GM12878 (cell line): ENCODE measurements at regions not wholly inside any gene's neighbourhood (a gene's known extent, or its start where the extent isn't known, plus 50 kb on each side); places are given as distances from the start of the nearest gene placed in this dataset.

ENCODE experiments used
- ATAC-seq: fragments of 200-7000 bp; cut with Tn5 transposase; 3 replicates; pipeline ENCODE4 v1.9.1; 2020; ENCODE audit warnings: mild to moderate bottlenecking, moderate library complexity
- BruUV-seq: library from RNA; stranded (reverse); fragments of 400-500 nt; replicated peaks from 2 replicates; lab custom pipeline; 2021; lab: Mats Ljungman, UMichigan
- CTCF ChIA-PET: fragments of 300-600 bp; sonication (Branson Sonifier 250); formaldehyde crosslinking; extraction: SDS; loops from one replicate; lab custom pipeline; 2021; ENCODE audit warnings: inconsistent platforms; lab: Yijun Ruan, JAX
- POLR2A ChIA-PET: fragments of 350-600 bp; formaldehyde crosslinking; extraction: SDS; loops from one replicate; lab custom pipeline; 2021; ENCODE audit warnings: inconsistent platforms; lab: Charles Lee
- RAD21 ChIA-PET: fragments of 300-600 bp; sonication (Branson Sonifier 250); formaldehyde crosslinking; loops from one replicate; lab custom pipeline; 2023; ENCODE audit warnings: antibody characterized with exemption; ENCODE audit not compliant: unreplicated experiment; lab: Charles Lee
- SMC1A ChIA-PET: fragments of 300-600 bp; sonication (Branson Sonifier 250); formaldehyde crosslinking; loops from one replicate; lab custom pipeline; 2023; ENCODE audit not compliant: unreplicated experiment, uncharacterized antibody; lab: Charles Lee
- DNase-seq: peaks from one replicate; pipeline ENCODE4 v3.0.0-alpha.2; 2011; ENCODE audit warnings: low read depth, low spot score
- FAIRE-seq: peaks from 3 replicates; lab custom pipeline; 2011; peaks lifted over from hg19 to GRCh38; lab: Jason Lieb, UNC
- H2AFZ ChIP-seq: 2 replicates; pipeline ENCODE4 v1.6.0; 2011; ENCODE audit warnings: low read depth, low read length, control low read depth; ENCODE audit not compliant: control insufficient read depth
- H3K27ac ChIP-seq: 2 replicates; pipeline ENCODE4 v1.5.1; 2011; ENCODE audit warnings: control low read depth; ENCODE audit not compliant: control insufficient read depth, insufficient read depth
- H3K27me3 ChIP-seq, 2 experiments: replicated peaks in 1 of 2; 2 replicates each; pipeline versions ENCODE4 v1.6.0 to v1.6.1; 2011; ENCODE audit warnings: low read length in 1 of 2; ENCODE audit not compliant: control insufficient read depth in 2 of 2, insufficient read depth in 2 of 2
- H3K36me3 ChIP-seq, 2 experiments: 2 replicates each; pipeline ENCODE4 v1.5.1; 2011; ENCODE audit warnings: low read length in 1 of 2; ENCODE audit not compliant: control insufficient read depth in 2 of 2, insufficient read depth in 2 of 2
- H3K4me1 ChIP-seq: 2 replicates; pipeline ENCODE4 v1.6.1; 2011; ENCODE audit warnings: mild to moderate bottlenecking, low read length, moderate library complexity, mixed read lengths; ENCODE audit not compliant: control insufficient read depth, insufficient read depth
- H3K4me2 ChIP-seq: 2 replicates; pipeline ENCODE4 v1.6.0; 2011; ENCODE audit warnings: control low read depth; ENCODE audit not compliant: control insufficient read depth, insufficient read depth
- H3K4me3 ChIP-seq: fragments of 200-600 bp; sonication (generic); 2 replicates; pipeline ENCODE4 v1.5.1; 2016
- H3K79me2 ChIP-seq: 2 replicates; pipeline ENCODE4 v1.6.0; 2011; ENCODE audit warnings: low read length; ENCODE audit not compliant: control insufficient read depth, insufficient read depth
- H3K9ac ChIP-seq: 2 replicates; pipeline ENCODE4 v1.8.0; 2011; ENCODE audit warnings: low read length, control low read depth, mixed read lengths; ENCODE audit not compliant: control insufficient read depth, insufficient read depth
- H3K9me3 ChIP-seq: replicated peaks from 3 replicates; pipeline ENCODE4 v1.5.1; 2011; ENCODE audit warnings: mild to moderate bottlenecking, low read length; ENCODE audit not compliant: control insufficient read depth, insufficient read depth
- H4K20me1 ChIP-seq: 2 replicates; pipeline ENCODE4 v1.6.0; 2011; ENCODE audit not compliant: control insufficient read depth, insufficient read depth
- ATF2 ChIP-seq: IDR thresholded peaks from 2 replicates; pipeline ENCODE4 v1.6.1; 2012; ENCODE audit warnings: low read length, inconsistent platforms
- DPF2 ChIP-seq: fragments of 450-650 bp; IDR thresholded peaks from 2 replicates; pipeline ENCODE4 v1.6.1; 2017; ENCODE audit warnings: mild to moderate bottlenecking
- ELK1 ChIP-seq: IDR thresholded peaks from 2 replicates; pipeline ENCODE4 v1.6.1; 2012; ENCODE audit warnings: low read depth, low read length, improper control_type of control experiment
- EZH2 ChIP-seq: IDR thresholded peaks from 2 replicates; pipeline ENCODE4 v1.6.1; 2012; ENCODE audit warnings: low read depth, mild to moderate bottlenecking, control low read depth, inconsistent platforms, low read length, borderline replicate concordance; ENCODE audit not compliant: control insufficient read depth
- FOXK2 ChIP-seq: fragments of 450-650 bp; IDR thresholded peaks from 2 replicates; pipeline ENCODE4 v1.6.1; 2017; ENCODE audit warnings: mild to moderate bottlenecking, moderate library complexity
- KLF5 ChIP-seq: fragments of 450-650 bp; IDR thresholded peaks from 2 replicates; pipeline ENCODE4 v1.6.1; 2014; ENCODE audit warnings: mild to moderate bottlenecking; ENCODE audit not compliant: partially characterized antibody
- LARP7 ChIP-seq: fragments of 450-650 bp; IDR thresholded peaks from 2 replicates; pipeline ENCODE4 v1.6.1; 2017; ENCODE audit warnings: mild to moderate bottlenecking
- MEF2A ChIP-seq: IDR thresholded peaks from 2 replicates; pipeline ENCODE4 v1.6.1; 2011; ENCODE audit warnings: low read depth, mild to moderate bottlenecking, low read length, moderate library complexity; ENCODE audit not compliant: insufficient read depth
- RAD51 ChIP-seq: fragments of 450-650 bp; IDR thresholded peaks from 2 replicates; pipeline ENCODE4 v1.6.1; 2016; ENCODE audit warnings: moderate library complexity, mild to moderate bottlenecking, inconsistent platforms
- RELA ChIP-seq: fragments of 450-650 bp; IDR thresholded peaks from 2 replicates; pipeline ENCODE4 v1.8.0; 2014; ENCODE audit warnings: borderline replicate concordance; ENCODE audit not compliant: partially characterized antibody
- RFX5 ChIP-seq: IDR thresholded peaks from 2 replicates; pipeline ENCODE4 v1.6.1; 2011; ENCODE audit warnings: low read depth, low read length, improper control_type of control experiment
- SKIL ChIP-seq: fragments of 450-650 bp; IDR thresholded peaks from 2 replicates; pipeline ENCODE4 v1.6.1; 2017; ENCODE audit warnings: mild to moderate bottlenecking, low read depth, inconsistent platforms; ENCODE audit not compliant: poor library complexity, severe bottlenecking
- SMAD5 ChIP-seq: IDR thresholded peaks from 2 replicates; pipeline ENCODE4 v1.6.1; 2016; ENCODE audit warnings: antibody characterized with exemption, low read depth
- ZBED1 ChIP-seq: IDR thresholded peaks from 2 replicates; pipeline ENCODE4 v1.6.1; 2016; ENCODE audit warnings: borderline replicate concordance
- ZNF217 ChIP-seq: fragments of 450-650 bp; IDR thresholded peaks from 2 replicates; pipeline ENCODE4 v1.6.1; 2017; ENCODE audit warnings: antibody characterized with exemption, mild to moderate bottlenecking
- ZZZ3 ChIP-seq: IDR thresholded peaks from 2 replicates; pipeline ENCODE4 v1.6.1; 2011; ENCODE audit warnings: low read depth; ENCODE audit not compliant: control insufficient read depth, insufficient read length
- WGBS: methylation state at CpG from one replicate; pipeline ENCODE4 v1.1.6; 2016; ENCODE audit warnings: low lambda C conversion rate; ENCODE audit not compliant: insufficient replicate concordance, insufficient coverage; ENCODE audit errors: missing lambda C conversion rate; 5-methylcytosine and 5-hydroxymethylcytosine counted together
- in situ Hi-C: fragments of 300-500 bp; cut with MboI; formaldehyde crosslinking; loops from 9 replicates; pipeline ENCODE4 v1.14.3; 2018; ENCODE audit warnings: mixed read lengths
- intact Hi-C: fragments of 100-400 bp; cut with micrococcal nuclease; formaldehyde crosslinking; loops from one replicate; pipeline ENCODE4 v1.14.2; 2022; ENCODE audit not compliant: unreplicated experiment

GRCh38 chr1:223033658-223034057 is 109.4 kb downstream of the TLR5 start:
- ChIA-PET CTCF (no interaction called here), RAD21 (no interaction called here), SMC1A (no interaction called here)
- 0% methylated on average over 3 of the region's 3 CpGs for WGBS
- H3K9me3 ChIP-seq: no peaks in the 10 kb centered on the region
- H3K79me2 ChIP-seq: no peaks in the 10 kb centered on the region
- H3K4me3 ChIP-seq: no peak overlapping the region
- intact Hi-C loops: no loop called here
- no peaks in the 10 kb centered on the region for H3K4me1 ChIP-seq
- no peak overlapping the region for H3K4me2 ChIP-seq
- no peaks in the 10 kb centered on the region for H3K36me3 ChIP-seq
- no peak overlapping the region for H3K9ac ChIP-seq
- no TSS peak for BruUV-seq
- no peaks in the 10 kb centered on the region for H4K20me1 ChIP-seq
- FAIRE-seq (no peak), ATAC-seq (no peak)
- H2AFZ ChIP-seq: no peak overlapping the region
- TF ChIP-seq RELA (no peak), FOXK2 (no peak), SMAD5 (no peak), RFX5 (no peak), SKIL (no peak), ELK1 (no peak), LARP7 (no peak), MEF2A (no peak), ATF2 (no peak), ZNF217 (no peak), ZBED1 (no peak), DPF2 (no peak), ZZZ3 (no peak), RAD51 (no peak), KLF5 (no peak), EZH2 (no peak)
- TF ChIP-seq, all 136 proteins: peak for 0
- no peak overlapping the region for H3K27ac ChIP-seq
- DNase-seq: no peak
- POLR2A ChIA-PET: no interaction called here
- in situ Hi-C loops: no loop called here
- H3K27me3 ChIP-seq: no peaks in the 10 kb centered on the region; a peak in 1 of 4 replicates
